Thyroid gland (tissue), 4 donors: ENCODE measurements at regions not wholly inside any gene's neighbourhood (a gene's known extent, or its start where the extent isn't known, plus 50 kb on each side); places are given as distances from the start of the nearest gene placed in this dataset.

Source experiments
- DNase-seq, 2 donors: peaks; one replicate each; pipeline ENCODE4 v3.0.0-alpha.2; 2019
- H3K27ac ChIP-seq, 3 donors: fragments of 200-600 bp; sonication (generic); 1 replicate in 2 of 3; 2 replicates in 1 of 3; pipeline ENCODE4 v1.5.1; 2016 to 2019; ENCODE audit warnings: mild to moderate bottlenecking in 1 of 3, moderate library complexity in 1 of 3
- H3K27me3 ChIP-seq: fragments of 200-600 bp; sonication (generic); one replicate; pipeline ENCODE4 v1.5.1; 2019
- H3K36me3 ChIP-seq, 2 donors: fragments of 200-600 bp; sonication (generic); one replicate each; pipeline ENCODE4 v1.5.1; 2016 to 2019
- H3K4me1 ChIP-seq, 2 donors: fragments of 200-600 bp; sonication (generic); one replicate each; pipeline ENCODE4 v1.5.1; 2017 to 2019
- H3K4me3 ChIP-seq, 3 donors: fragments of 200-600 bp; sonication (generic); replicated peaks in 1 of 3; 1 replicate in 2 of 3; 2 replicates in 1 of 3; pipeline ENCODE4 v1.5.1; 2016; ENCODE audit warnings: mild to moderate bottlenecking in 1 of 3
- H3K9me3 ChIP-seq: fragments of 200-600 bp; sonication (generic); one replicate; pipeline ENCODE4 v1.5.1; 2017
- POLR2A ChIP-seq, 2 donors: fragments of 450-650 bp; IDR thresholded peaks; one replicate each; pipeline ENCODE4 v1.6.1; 2017; ENCODE audit warnings: antibody characterized with exemption in 2 of 2, mild to moderate bottlenecking in 2 of 2, moderate library complexity in 1 of 2
- WGBS, 2 donors: methylation state at CpG; one replicate each; pipeline ENCODE4 v1.1.5; 2017; 5-methylcytosine and 5-hydroxymethylcytosine counted together
- intact Hi-C: fragments of 100-400 bp; cut with DNase I; formaldehyde crosslinking; loops from one replicate; pipeline ENCODE4 v1.15.1; 2023
- TF ChIP-seq, protein P1 (sequence below), 6 experiments: fragments of 200-600 bp in 3 of 6; fragments of 450-650 bp in 3 of 6; sonication (generic) in 3 of 6; IDR thresholded peaks; one replicate each; pipeline ENCODE4 v1.5.1; 2016 to 2019; ENCODE audit warnings: antibody characterized with exemption in 6 of 6, mild to moderate bottlenecking in 2 of 6, inconsistent platforms in 1 of 6, moderate library complexity in 1 of 6

DNA sequence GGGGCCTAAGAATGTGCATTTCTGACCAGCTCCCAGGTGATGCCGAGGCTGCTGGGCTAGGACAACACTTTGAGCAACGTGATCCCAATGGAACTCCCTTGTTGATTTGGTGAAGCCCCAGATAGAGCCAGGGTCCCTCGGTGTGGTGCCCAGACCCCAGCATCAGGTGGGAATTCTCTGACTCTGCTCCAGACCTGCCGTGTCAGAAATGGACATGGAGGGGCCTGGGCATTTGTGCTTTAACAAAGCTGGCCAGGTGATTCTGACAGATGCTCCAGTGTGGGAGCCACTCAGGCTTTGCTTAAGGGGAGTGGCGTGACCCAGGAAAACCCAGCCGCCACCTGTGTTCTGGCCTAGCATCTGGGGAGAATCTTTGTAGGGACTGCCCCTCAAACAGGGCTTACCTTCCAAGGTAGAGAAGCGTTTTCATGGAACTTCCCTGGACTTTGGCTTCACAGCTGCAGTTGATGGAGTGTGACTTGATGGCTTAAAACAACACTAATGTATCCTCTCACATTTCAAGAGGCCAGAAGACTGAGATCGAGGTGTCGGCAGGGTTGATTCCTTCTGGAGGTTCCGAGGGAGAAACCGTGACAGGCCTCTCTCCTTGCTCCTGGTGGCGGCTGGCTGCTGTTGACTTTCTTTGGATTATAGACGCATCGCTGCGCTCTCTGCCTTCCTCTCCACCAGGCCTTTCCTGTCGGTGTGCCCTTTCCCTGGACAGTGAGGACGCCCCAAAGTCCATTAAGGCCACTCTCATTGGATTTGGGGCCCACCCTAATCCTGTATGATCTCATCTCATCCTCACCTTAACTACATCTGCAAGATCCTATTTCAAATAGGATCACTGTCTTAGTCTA lies 57.0 kb upstream of the HDAC4 start:
- no peak overlapping the region for H3K4me3 ChIP-seq
- no peaks in the 10 kb centered on the region for H3K9me3 ChIP-seq
- H3K27ac ChIP-seq: no peak overlapping the region
- TF ChIP-seq, protein P1, sequence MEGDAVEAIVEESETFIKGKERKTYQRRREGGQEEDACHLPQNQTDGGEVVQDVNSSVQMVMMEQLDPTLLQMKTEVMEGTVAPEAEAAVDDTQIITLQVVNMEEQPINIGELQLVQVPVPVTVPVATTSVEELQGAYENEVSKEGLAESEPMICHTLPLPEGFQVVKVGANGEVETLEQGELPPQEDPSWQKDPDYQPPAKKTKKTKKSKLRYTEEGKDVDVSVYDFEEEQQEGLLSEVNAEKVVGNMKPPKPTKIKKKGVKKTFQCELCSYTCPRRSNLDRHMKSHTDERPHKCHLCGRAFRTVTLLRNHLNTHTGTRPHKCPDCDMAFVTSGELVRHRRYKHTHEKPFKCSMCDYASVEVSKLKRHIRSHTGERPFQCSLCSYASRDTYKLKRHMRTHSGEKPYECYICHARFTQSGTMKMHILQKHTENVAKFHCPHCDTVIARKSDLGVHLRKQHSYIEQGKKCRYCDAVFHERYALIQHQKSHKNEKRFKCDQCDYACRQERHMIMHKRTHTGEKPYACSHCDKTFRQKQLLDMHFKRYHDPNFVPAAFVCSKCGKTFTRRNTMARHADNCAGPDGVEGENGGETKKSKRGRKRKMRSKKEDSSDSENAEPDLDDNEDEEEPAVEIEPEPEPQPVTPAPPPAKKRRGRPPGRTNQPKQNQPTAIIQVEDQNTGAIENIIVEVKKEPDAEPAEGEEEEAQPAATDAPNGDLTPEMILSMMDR (IDR thresholded peaks at IDR 0.05): no peak
- TF ChIP-seq POLR2A (IDR thresholded peaks at IDR 0.05): no peak
- no peak for DNase-seq
- H3K36me3 ChIP-seq: no peaks in the 10 kb centered on the region
- H3K27me3 ChIP-seq: no peaks in the 10 kb centered on the region
- 80 to 88% methylated on average over 13 to 16 of the region's 17 CpGs for WGBS, 2 donors
- intact Hi-C loops: no loop called here
- no peaks in the 10 kb centered on the region for H3K4me1 ChIP-seq

DNA sequence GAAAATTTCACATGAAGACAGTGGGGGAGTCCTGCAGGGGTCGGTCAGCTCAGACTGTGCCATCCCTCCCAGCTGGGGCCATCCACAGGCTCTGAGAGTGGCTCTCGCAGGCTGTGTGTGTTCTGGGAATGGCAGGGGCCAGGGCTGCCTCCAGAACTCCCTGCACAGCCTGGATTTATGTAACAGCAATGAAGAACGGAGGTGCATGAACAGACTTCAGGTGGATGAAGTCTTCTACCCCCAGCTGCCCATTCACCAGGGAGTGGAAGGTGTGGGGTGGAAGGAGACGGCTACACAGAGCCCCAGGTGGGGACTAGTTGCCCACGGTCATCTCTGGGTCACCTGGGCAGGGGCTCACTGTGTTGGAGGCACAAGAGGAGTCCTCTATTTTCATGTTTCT lies 56.1 kb upstream of the HDAC4 start:
- TF ChIP-seq, protein P1 (IDR thresholded peaks at IDR 0.05): no peak
- no peak for TF ChIP-seq POLR2A (IDR thresholded peaks at IDR 0.05)
- Histone ChIP-seq H3K36me3 (no peaks in the 10 kb centered on the region), H3K9me3 (no peaks in the 10 kb centered on the region), H3K27ac (no peak overlapping the region), H3K4me3 (no peak overlapping the region), H3K27me3 (no peaks in the 10 kb centered on the region), H3K4me1 (no peaks in the 10 kb centered on the region)
- no peak for DNase-seq
- intact Hi-C loops: no loop called here
- 87 to 92% methylated on average over 5 of the region's 5 CpGs for WGBS, 2 donors

DNA sequence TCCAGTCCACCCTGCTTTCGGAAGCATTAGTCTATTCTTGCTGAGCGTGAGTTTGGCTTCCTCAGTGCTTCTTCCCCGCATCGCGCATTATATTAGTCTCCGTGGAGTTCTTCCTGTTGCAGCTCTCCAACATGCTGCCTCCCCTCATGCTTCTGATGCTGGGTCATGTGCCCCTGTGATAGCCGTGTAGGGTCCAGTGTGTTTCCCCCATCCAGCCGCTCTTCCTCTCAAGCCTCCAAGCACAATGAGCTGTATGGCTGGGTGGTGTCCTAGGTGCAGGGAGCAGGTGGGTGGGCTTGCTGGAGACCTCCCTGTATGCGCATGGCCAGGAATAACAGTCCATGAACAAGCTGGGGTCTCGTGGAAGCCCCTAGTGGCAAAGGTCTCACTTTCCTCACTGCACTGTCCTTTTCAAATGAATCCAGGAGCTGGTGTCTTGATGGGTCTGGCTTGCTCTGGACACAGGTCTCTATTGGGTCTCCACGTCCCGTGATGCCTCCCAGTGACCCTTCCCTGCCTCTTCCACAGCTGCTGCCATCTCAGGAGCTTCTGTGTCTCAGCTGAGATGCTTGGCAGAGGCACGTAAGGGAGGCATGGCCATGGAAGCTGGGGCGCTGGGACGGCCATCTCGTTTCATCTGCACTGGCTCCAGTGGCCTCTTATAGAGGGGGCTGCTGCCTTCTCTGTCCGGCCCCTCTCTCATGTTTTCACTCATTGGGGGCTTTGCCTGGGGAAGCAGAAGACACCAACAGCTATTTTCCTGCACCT lies 54.8 kb upstream of the HDAC4 start:
- WGBS, 2 donors: 86 to 89% methylated on average over 17 of the region's 17 CpGs
- H3K36me3 ChIP-seq: no peaks in the 10 kb centered on the region
- no peaks in the 10 kb centered on the region for H3K9me3 ChIP-seq
- no peak for DNase-seq
- intact Hi-C loops: no loop called here
- no peaks in the 10 kb centered on the region for H3K27me3 ChIP-seq
- TF ChIP-seq, protein P1 (IDR thresholded peaks at IDR 0.05): no peak
- TF ChIP-seq POLR2A (IDR thresholded peaks at IDR 0.05): no peak
- no peak overlapping the region for H3K27ac ChIP-seq
- H3K4me3 ChIP-seq: no peak overlapping the region
- H3K4me1 ChIP-seq: no peaks in the 10 kb centered on the region

DNA sequence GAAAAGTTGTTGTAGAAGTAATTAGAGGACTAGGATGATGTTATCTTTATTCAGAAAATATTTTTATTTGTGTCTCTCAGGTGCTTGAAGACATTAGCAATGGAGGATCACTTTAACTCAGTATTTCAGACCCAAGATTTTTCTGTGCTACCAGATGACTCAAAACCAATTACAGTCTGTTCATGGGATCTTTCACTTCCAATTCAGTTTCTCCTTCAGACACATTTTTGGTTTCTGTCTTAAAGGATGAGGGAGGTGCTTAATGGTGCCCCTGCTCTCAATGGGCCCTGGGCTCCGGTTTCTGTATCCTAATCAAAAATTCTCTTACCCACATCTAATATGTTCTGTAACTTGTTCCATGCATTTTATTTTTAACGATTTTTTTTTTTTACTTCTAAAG lies 53.7 kb upstream of the HDAC4 start:
- Histone ChIP-seq H3K36me3 (no peaks in the 10 kb centered on the region), H3K4me3 (no peak overlapping the region), H3K4me1 (no peaks in the 10 kb centered on the region), H3K9me3 (no peaks in the 10 kb centered on the region), H3K27ac (no peak overlapping the region), H3K27me3 (no peaks in the 10 kb centered on the region)
- 89 to 92% methylated on average over 2 of the region's 2 CpGs for WGBS, 2 donors
- no peak for DNase-seq
- no peak for TF ChIP-seq POLR2A (IDR thresholded peaks at IDR 0.05)
- TF ChIP-seq, protein P1 (IDR thresholded peaks at IDR 0.05): no peak
- intact Hi-C loops: no loop called here
